DMS114 treated with DMSO at 0.1 percent for 48 hours (cell line): ENCODE measurements at regions not wholly inside any gene's neighbourhood (a gene's known extent, or its start where the extent isn't known, plus 50 kb on each side); places are given as distances from the start of the nearest gene placed in this dataset.
"Not testable (repeated sequence)": the region's sequence is repeated elsewhere in the genome, so short reads cannot be mapped to it uniquely, and the experiment has no call there.

Source experiments
- DNase-seq: peaks from one replicate; lab custom pipeline; 2025; ENCODE audit not compliant: unreplicated experiment; lab: John Stamatoyannopoulos, UW

DNA sequence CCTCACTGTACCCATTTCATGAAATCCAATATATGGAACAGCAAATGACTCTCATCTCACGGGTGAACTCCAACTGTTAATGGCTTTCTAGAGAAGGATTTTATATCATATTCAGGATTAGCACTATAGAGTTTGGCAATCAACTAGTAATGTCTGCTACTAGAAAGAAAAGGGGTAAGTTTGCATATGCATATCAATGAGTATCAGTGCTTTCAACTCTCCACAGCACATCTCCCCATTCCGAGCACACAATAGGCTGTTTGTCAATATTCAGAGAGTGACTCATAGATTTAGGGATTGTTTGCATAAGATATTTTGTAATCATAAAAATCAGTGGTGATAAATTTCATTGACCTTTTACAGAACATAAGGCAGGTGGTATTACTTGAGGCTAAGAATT lies 163.2 kb upstream of the LMCD1 start:
- no peak for DNase-seq

DNA sequence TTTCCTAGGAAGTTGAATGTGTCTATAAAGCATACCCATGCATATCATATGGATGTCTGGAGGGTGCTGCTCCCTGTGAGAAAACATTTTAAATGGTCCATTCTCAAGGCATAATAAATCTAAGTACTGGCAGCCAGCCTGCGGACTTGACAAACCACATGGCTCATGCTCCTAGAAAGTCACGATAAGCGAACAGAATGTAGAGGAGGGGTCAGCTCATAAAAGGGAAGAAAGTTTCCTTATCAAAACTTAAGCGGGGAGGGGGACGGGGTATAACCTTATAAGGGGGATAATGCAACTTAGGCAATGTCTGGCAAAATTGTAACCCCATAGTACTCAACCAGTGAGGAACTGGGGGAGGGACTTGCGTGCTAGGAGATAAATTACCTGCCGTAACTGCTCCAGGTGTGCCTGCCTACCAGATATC lies 159.8 kb upstream of the LMCD1 start:
- no peak for DNase-seq

- DNase-seq: no peak
Observed at GRCh38 chr3:8343058-8343457, 158.6 kb upstream of the LMCD1 start.

- DNase-seq: no peak
Observed at GRCh38 chr3:8345398-8345797, 156.2 kb upstream of the LMCD1 start.

GRCh38 chr3:8348076-8348475 lies 153.5 kb upstream of the LMCD1 start:
- no peak for DNase-seq

- no peak for DNase-seq
Observed at GRCh38 chr3:8352475-8352874, 149.1 kb upstream of the LMCD1 start.

DNA sequence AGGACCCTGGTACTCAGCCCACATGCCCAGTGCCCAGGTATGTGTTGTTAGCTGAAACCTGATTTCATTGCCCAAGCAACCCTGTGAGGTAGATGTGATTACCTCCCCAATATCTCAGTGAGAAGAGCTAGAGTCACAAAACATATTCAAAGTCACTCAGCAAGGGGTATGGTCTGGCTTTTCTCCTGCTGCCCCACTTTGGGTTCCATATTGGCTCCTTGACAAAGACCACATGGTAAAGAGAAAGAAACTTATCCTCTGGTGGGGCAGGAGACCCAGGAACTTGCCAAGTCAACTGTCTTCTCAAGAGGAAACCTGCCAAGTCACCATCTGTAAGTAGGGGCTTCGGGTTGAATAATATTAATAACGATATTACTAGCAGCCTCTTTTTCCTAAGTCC lies 148.3 kb upstream of the LMCD1 start:
- DNase-seq: no peak

GRCh38 chr3:8355346-8355745 lies 146.3 kb upstream of the LMCD1 start:
- no peak for DNase-seq

GRCh38 chr3:8356066-8356465 lies 145.6 kb upstream of the LMCD1 start:
- DNase-seq: not testable (repeated sequence)

DNA sequence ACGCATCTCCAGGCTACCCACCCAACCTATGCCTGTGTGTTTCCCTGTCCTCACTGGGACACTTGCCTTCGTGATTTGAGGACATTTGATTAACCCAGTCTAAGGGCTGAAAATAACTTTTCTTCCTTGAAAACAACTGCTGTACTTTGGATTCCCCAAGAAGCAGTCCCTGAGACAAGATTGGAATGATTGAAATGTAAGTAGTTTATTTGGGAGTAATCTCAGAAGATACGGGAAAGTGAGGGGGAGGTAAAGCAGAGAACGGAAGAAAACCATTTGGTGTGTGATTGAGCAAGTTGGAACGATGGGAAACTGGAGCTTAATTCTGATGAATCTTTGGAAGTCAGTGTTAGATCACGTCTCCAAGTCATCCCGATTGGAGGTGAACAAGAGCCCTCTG lies 143.8 kb upstream of the LMCD1 start:
- no peak for DNase-seq

GRCh38 chr3:8359133-8359532 lies 142.5 kb upstream of the LMCD1 start:
- DNase-seq: no peak

DNA sequence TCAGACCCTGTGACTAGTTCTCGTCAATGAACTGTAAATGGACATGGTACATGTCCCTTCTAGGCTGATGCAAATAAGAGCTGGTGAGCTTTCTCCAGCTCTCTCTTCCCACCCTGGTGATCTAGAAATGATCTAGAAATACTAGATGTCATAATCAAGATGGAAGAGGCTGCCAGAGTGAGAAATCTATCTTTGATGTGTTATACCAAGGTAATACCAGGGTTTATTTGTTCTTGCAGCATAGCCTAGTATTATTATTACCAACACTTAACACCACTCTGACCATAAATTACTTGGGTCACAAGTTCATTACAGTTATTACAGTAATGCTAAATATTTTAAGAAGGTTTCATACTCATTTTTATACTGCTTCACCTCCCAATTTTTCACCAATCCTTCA lies 138.4 kb upstream of the LMCD1 start:
- no peak for DNase-seq

DNA sequence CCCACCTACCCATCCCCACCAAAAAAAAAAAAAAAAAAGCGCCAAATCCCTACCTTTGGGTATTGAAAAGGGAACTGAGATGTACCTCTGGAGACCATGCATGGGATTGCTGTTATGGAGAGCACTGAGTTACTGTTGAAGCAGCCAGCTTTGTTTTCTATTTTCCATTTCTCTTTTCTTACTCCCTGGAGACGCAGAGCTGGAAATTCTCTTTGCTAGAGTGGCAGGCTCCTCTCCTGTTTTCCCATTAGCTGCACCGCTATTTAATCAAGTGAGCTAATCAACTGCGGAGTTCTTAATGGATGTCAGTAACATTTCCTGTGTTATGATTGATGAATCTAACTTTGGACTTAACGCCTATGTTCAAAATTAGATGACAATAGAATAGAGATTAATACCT lies 136.1 kb upstream of the LMCD1 start:
- DNase-seq: no peak

GRCh38 chr3:8366219-8366810 lies 135.3 kb upstream of the LMCD1 start:
- DNase-seq: no peak

DNA sequence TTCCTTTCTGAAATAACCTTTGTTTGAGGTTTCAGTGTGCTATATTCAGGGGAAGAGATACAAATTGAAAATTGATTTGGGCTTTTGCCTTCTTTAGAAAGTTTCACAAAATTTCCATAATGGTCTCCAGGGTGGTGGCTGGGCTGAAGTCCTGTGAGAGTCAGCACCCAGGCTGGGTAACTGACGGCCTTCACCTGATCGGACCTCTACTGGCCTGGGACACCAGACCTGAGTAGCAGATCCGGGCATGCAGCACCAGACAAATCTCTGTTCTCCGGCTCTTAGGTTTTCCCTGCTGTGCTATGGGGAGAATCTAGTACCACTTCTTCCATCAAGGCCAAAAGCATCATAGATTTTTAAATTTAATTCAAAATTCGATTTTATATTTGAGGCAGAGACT lies 133.0 kb upstream of the LMCD1 start:
- DNase-seq: no peak

GRCh38 chr3:8369638-8370037 lies 132.0 kb upstream of the LMCD1 start:
- no peak for DNase-seq

DNA sequence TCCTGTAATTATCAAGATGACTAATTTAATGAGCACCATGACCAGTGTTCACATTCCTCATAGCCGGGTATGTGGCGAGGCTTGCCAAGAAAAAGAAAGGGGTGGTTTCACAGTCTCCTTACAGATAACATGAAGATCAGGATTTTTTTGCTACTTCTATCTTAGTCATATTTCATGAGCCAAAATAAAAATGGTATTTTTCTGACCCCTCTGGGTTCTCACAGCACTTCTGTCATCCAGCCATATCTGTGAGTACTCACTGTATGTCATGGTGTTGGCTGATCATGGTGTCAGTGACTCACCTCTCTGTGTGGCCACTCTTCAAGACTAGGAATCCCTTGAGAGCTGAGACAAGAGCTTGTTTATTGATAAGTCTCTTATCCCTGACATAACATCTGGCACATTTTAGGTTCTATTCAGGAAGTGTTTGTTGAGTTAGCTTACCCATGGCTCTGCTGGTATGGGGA lies 130.5 kb upstream of the LMCD1 start:
- DNase-seq: no peak

DNA sequence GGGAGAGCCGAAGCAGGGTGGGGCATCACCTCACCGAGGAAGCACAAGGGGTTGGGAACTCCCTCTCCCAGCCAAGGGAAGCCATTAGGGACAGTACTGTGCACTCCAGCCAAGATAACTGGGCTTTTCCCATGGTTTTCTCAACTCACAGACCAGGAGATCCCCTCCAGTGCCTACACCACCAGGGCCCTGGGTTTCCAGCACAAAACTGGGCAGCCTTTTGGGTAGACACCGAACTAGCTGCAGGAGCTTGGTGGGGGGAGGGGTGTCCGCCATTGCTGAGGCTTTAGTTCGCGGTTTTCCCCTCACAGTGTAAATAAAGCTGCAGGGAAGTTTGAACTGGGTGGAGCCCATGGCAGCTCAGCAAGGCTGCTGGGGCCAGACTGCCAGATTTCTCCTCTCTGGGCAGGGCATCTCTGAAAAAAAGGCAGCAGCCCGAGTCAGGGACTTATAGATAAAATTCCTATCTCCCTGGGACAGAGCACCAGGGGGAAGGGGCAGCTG lies 129.6 kb upstream of the LMCD1 start:
- DNase-seq: no peak

DNA sequence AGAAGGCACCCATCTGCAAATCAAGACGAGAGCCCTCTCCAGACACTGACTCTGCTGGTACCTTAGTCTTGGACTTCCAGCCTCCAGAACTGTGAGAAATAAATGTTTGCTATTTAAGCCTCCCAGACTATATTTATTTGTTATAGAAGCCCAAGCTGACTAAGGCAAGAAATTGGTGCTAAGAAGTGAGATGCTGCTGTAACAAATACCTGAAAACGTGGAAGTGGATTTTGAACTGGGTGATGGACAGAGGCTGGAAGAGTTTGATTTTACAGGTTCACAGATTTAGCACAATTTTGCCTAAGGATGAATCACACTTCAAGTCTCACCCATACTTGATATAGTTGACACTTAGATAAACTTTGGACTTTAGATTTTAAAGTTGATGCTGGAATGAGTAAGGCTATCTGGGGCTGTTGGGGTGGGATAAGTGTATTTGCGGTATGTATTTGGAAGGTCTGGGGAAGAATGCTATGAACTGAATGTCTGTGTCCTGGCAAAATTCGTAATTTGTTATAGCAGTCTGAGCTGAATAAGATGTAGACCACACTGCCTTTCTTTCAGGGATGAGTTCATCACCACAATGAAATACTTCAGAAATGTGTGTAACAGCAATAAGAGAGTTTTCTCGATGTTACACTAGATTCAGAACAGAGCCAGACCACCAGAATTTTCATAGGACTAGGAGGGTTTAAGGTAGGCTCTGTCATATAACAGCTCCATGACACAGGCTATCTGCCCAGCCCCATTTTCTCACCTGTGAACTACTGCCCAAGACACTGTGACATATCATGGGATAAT lies 120.5 kb upstream of the LMCD1 start:
- no peak for DNase-seq

- DNase-seq: no peak
Observed at GRCh38 chr3:8385848-8386620, 115.6 kb upstream of the LMCD1 start.

GRCh38 chr3:8387571-8387970 lies 114.1 kb upstream of the LMCD1 start:
- DNase-seq: no peak

GRCh38 chr3:8399686-8400085 lies 101.9 kb upstream of the LMCD1 start:
- no peak for DNase-seq
